GM12873 (cell line): ENCODE measurements at regions not wholly inside any gene's neighbourhood (a gene's known extent, or its start where the extent isn't known, plus 50 kb on each side); places are given as distances from the start of the nearest gene placed in this dataset.

ENCODE experiments used
- CTCF ChIP-seq: IDR thresholded peaks from 2 replicates; pipeline ENCODE4 v1.5.1; 2012; ENCODE audit warnings: low read depth, mild to moderate bottlenecking, moderate library complexity, low read length, control low read depth; ENCODE audit not compliant: insufficient read depth; ENCODE audit errors: missing control alignments

DNA sequence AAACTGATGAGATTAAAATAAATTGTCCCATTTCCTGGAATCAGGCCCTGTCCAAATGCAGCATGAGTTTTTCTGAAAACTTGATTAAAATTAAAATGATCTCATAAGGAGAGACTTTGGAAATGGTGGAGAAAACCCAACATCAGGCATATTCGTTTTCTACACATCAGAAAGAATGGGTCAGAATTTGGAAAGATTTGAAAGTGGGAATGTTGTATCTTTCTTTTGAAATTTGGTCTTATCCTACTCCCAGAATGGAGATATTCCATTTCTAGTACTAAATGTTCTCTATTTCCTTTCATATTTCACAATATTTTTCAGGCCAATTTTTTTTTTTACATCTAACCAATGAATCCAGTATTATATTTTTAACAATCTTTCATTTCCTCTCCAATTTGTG lies 223.9 kb upstream of the RXFP2 start:
- TF ChIP-seq CTCF, result no peak

GRCh38 chr13:31517599-31517998 lies 221.7 kb upstream of the RXFP2 start:
- TF ChIP-seq CTCF, result no peak

- no peak for TF ChIP-seq CTCF
These were observed 220.7 kb upstream of the RXFP2 start for GRCh38 chr13:31518645-31519044.

- no peak for TF ChIP-seq CTCF
These were observed 217.9 kb upstream of the RXFP2 start for GRCh38 chr13:31521435-31521834.

- no peak for TF ChIP-seq CTCF
These were observed 216.9 kb upstream of the RXFP2 start for GRCh38 chr13:31522396-31522795.

DNA sequence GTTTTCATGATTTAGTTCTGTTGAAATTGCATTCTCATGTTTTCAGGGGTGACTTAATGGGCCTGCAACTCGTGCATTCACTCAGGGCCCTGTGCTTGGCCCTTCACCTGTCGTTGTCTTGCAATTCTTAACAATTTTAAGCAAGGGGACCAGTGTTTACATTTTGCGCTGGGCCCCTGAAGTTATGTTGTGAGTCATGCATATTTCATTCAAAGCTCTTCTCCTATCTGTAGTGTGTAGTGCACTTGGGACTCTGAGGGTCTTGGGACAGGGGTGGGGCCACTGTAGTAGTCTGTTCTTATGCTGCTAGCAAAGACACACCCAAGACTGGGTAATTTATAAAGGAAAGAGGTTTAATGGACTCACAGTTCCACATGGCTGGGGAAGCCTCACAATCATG lies 211.2 kb upstream of the RXFP2 start:
- TF ChIP-seq CTCF, result no peak

GRCh38 chr13:31528758-31529157 lies 210.6 kb upstream of the RXFP2 start:
- no peak for TF ChIP-seq CTCF
